Anterior cingulate cortex (tissue), 58 donors: ENCODE measurements at regions not wholly inside any gene's neighbourhood (a gene's known extent, or its start where the extent isn't known, plus 50 kb on each side); places are given as distances from the start of the nearest gene placed in this dataset.

Source experiments
- DNase-seq, 58 donors: peaks; one replicate each; lab custom pipeline; 2025; lab: John Stamatoyannopoulos, UW

- DNase-seq: no peak
Observed at GRCh38 chr12:98410356-98410755, 105.0 kb upstream of the TMPO start.

DNA sequence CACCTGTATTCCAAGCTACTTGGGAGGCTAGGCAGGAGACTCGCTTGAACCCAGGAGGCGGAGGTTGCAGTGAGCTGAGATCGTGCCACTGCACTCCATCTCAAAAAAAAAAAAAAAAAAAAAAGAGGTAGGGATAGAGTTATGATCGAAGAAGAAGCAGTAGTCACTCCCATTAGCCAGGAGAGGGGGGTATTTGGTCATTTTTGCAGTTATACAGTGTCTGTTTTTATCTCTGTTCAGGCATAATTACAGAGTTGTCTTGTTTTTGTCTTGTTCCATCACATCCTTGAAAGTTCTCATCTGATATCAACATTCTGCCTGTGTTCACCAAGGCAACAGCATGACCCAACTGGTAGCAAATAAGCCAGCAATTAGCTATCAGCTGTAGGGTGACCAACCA is 98.5 kb upstream of the TMPO start:
- DNase-seq: no peak

GRCh38 chr12:98417266-98417665 is 98.1 kb upstream of the TMPO start:
- DNase-seq: no peak

GRCh38 chr12:98418357-98419075 is 96.9 kb upstream of the TMPO start:
- DNase-seq: peak in 1 of 58 donors; percentile 12

DNA sequence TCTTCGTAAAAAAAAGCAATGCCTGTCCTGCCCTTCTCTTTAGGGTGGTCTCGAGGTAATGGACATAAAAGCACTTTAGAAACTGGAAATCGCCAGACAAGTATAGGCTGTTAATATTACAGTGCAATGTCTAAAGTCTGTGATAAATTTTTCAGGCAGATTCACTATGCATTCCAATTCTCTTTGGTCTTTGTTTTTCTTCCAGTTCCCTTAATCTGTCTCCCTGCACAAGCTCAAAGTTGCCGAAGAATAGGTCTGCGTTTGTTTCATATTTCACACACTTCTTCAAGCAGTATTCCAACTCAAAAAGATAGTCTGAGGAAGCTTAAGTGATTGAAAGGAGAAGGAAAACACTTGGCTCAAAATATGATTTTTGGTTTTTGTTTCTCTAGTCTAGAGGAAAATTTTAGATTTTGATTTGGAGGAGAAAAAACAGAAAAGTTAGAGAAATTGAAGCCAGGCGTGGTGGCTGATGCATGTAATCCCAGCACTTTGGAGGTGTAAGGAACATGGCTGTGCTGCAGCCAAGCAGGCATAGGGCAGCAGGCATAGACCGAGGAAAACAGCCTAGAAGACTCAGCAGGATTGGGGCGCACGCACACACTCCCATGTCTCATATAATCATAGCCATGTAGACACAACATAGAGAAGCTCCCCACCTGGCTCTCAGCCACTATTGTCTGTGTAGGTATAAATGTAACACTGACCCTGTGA is 96.2 kb upstream of the TMPO start:
- no peak for DNase-seq

DNA sequence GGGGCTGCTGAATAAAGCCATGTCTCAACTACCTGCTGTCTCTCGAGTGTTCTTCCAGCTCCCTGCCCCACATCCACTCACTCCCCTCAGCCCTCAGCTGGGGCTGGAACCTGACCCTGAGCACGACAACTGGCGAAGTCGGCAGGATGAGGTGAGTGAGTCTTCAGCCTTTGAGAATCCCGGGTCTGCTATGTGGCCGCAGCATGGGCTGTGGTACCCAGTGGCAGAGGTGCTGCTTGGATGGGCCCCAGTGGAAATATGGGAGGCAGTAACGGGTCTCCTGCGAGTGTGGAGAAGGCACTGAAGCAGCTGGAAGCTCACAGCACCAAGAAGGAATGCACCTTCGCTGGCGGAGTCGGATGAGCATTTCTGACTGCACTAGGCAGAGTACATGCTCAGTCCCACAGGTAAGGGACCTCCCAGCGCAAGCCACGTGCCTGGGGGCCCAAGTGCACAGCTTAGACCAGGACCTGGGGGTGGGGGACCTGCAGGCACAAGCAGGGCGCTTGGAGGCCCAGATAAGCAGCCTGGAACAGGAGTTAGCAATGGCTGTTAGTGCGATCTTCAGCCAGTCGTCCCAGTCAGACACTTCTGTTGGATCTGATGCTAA is 95.5 kb upstream of the TMPO start:
- DNase-seq: no peak

- no peak for DNase-seq
Observed at GRCh38 chr12:98420461-98420860, 94.9 kb upstream of the TMPO start.

DNA sequence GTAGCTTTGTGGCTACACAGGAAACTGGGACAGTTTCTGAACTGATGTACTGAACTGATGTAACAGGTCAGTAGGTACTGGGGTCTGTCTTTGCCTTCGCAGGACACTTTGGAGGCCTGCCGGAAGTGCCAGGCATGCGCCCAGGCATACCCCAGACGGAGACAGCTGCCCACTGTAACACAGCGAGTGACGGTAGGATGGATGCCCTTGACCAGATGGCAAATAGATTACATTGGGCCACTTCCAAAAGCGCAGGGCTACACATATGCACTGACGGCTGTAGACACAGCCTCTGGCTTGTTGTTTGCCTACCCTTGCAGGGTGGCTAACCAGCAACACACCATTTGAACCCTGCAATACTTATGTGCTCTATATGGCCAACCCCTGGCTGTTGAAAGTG is 94.1 kb upstream of the TMPO start:
- no peak for DNase-seq

DNA sequence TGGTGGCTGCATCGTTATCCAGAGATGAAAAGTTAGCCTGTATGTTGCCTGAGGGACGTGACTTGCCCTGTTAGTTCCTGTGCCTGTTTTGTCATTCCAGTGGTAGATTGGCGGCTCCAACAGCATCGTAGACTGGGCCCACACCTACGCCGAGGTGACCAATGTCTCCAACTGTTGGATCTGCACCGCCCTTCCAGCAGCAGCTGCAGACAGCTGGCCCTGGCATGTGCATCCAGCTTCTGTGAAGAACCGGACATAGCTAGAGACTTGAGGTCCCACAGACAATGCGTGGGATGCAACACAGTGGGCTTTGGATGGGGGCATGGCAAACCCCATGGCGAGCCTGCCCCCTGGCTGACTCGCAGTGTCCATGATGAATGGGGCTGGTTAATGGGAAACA is 93.0 kb upstream of the TMPO start:
- DNase-seq: no peak

DNA sequence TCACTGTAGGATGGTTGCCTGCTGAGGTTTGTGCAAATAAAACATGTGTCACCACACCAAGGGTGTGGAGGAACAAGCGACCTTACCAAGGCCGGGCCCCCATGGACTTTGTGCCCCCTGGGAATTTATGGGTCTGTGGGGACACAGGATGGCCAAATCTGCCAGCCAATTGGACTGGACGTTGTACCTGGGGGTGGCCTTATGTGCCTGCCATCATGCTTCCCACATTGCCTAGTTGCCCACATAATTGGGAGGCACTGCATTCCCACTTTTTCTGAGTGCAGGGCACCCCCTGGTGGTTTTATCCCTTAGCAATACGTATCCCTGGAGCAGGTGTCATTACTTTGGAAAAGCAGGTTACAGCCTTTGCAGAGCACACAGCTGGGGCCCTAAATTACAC is 92.6 kb upstream of the TMPO start:
- no peak for DNase-seq

GRCh38 chr12:98423963-98424362 is 91.4 kb upstream of the TMPO start:
- no peak for DNase-seq

- DNase-seq: peak in 42 of 58 donors; percentile 3 to 78 (median 21)
Observed at GRCh38 chr12:98424726-98425401, 90.5 kb upstream of the TMPO start.

DNA sequence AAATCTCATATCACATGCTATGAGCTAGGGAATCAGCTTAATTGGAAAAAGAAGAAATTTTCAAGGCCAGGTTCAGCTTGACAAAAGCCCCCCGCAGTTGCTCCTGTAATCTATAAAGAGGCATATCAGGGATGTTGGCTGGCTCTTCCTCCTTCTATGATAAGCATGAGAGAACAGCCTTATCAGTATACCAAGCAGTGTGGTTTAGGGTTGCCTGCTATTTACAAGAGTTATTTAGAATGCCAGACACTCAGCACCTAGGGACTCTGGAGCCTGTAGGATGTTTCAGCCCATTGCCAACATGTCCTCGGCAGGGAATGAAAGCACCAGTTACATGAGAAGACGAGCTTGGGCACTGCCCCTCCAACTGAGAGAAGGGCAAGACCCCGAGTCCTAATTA is 89.5 kb upstream of the TMPO start:
- no peak for DNase-seq

GRCh38 chr12:98431089-98431488 is 84.3 kb upstream of the TMPO start:
- DNase-seq: no peak

GRCh38 chr12:98437166-98437565 is 78.2 kb upstream of the TMPO start:
- DNase-seq: no peak

DNA sequence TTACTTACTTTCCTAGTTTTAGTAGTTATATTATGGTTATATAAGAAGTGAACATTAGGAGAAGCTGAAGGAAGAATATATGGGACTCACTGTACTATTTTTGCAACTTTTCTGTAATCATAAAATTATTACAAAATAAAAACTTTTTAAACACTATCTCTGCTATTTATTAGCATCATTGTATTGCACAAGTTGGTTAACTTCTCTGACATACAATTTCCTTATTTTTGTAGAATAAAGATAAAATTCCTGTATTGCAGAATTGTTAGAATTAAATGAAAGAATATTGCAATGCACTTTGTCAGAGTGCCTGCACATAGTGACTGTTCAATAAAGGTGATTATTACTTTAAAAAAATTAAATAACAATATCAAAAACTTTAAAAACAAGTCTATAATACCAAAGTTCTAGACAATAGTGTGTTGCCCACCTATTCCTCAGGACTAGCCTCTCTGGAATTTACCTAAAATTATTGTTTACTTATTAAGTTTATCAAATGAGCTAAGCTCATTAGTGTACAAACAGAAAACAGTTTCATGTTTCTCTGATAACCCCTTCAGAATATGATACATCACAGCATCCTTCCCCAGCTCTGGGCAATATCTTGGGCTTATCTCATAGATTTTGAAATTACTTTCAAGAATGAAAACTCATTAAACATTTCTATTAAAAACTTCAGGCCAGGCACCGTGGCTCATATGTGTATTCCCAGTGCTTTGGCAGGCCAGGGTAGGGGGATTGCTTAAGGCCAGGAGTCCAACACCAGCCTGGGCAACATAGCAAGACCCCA is 77.4 kb upstream of the TMPO start:
- no peak for DNase-seq

- DNase-seq: no peak
Observed at GRCh38 chr12:98438656-98439230, 76.6 kb upstream of the TMPO start.

DNA sequence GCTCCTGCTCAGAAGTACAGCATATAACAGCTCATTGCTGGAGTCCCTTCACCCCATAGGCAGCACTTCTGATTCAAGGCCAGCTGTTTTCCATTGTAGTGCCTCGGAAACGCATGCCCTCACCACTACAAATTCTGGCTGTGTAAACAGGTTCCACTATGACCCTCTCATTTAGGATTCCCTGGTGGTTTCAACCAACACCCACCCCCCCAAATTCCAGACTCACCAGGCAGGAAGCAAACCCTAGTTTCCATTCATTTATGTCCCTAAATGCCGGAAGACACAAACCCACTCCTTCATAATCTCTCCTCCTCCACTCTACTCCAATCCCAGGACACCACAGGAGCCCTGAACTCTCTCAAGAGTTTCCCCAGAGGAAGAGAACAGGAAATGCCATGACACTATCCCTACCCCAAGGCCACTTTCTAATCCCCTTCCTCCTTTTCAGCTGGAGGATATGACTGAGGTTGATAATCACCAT is 75.9 kb upstream of the TMPO start:
- no peak for DNase-seq

- DNase-seq: peak in 35 of 58 donors; percentile 9 to 83 (median 41)
Observed at GRCh38 chr12:98439981-98440581, 75.3 kb upstream of the TMPO start.
